H1 (cell line): ENCODE measurements at regions not wholly inside any gene's neighbourhood (a gene's known extent, or its start where the extent isn't known, plus 50 kb on each side); places are given as distances from the start of the nearest gene placed in this dataset.

Experiments
- ATF2 ChIP-seq: IDR thresholded peaks from 2 replicates; pipeline ENCODE4 v1.6.1; 2012; ENCODE audit warnings: low read length, inconsistent platforms
- GTF2F1 ChIP-seq: IDR thresholded peaks from 2 replicates; pipeline ENCODE4 v1.6.1; 2012; ENCODE audit warnings: low read depth, low read length, improper control_type of control experiment, borderline replicate concordance
- JUND ChIP-seq: IDR thresholded peaks from 2 replicates; pipeline ENCODE4 v1.6.1; 2011; ENCODE audit warnings: mild to moderate bottlenecking, improper control_type of control experiment, low read length

DNA sequence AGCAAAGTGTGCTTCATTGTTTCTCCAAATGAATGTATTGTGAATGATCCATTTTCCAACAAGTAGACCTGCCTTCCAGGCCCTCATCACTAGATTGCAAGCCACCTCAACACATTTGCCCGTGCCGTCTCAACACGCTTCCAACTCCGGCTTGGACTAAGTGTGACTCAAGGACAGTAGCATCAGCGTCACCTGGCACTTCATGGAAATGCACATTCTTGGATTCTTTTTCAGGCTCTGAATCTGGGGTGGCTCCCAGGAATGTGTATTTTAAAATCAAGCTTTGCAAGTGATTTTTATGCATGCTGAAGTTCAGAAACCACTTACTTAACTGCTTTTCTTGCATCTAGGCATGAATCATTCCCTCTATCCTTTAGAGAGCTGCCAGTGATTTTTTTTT, 129.6 kb upstream of the EEF1E1 start (continued):
- TF ChIP-seq JUND (no peak), ATF2 (no peak), GTF2F1 (no peak)
